HepG2 (cell line): ENCODE measurements at regions not wholly inside any gene's neighbourhood (a gene's known extent, or its start where the extent isn't known, plus 50 kb on each side); places are given as distances from the start of the nearest gene placed in this dataset.

ENCODE experiments used
- ATAC-seq: fragments of 200-7000 bp; cut with Tn5 transposase; 3 replicates; pipeline ENCODE4 v1.9.1; 2020; ENCODE audit warnings: mild to moderate bottlenecking, moderate library complexity
- BruUV-seq: library from RNA; stranded (reverse); fragments of 400-500 nt; replicated peaks from 2 replicates; lab custom pipeline; 2021; lab: Mats Ljungman, UMichigan
- CTCF ChIA-PET: fragments of 300-600 bp; formaldehyde crosslinking; extraction: SDS; loops from one replicate; lab custom pipeline; 2021; ENCODE audit warnings: low total read pairs, inconsistent platforms, low intra/inter-chr PET ratio; lab: Yijun Ruan, JAX
- POLR2A ChIA-PET: fragments of 350-600 bp; sonication (Branson Sonifier 250); formaldehyde crosslinking; loops from one replicate; lab custom pipeline; 2020; ENCODE audit warnings: antibody characterized with exemption, inconsistent platforms; lab: Yijun Ruan, JAX
- DNase-seq: peaks from one replicate; pipeline ENCODE4 v3.0.0-alpha.2; 2015; ENCODE audit warnings: low spot score
- FAIRE-seq: peaks from 3 replicates; lab custom pipeline; 2011; peaks lifted over from hg19 to GRCh38; lab: Jason Lieb, UNC
- H2AFZ ChIP-seq: one replicate; pipeline ENCODE4 v1.6.1; 2011; ENCODE audit warnings: low read length, inconsistent platforms
- H3K27ac ChIP-seq: fragments of 300-600 bp; 3 replicates; pipeline ENCODE4 v1.8.0; 2011; ENCODE audit warnings: mixed run types, mild to moderate bottlenecking, mixed read lengths, low read length, inconsistent platforms; ENCODE audit not compliant: insufficient read depth; ENCODE audit errors: extremely low read length
- H3K27me3 ChIP-seq, 2 experiments: fragments of 200-600 bp in 1 of 2; 2 replicates in 1 of 2; 3 replicates in 1 of 2; pipeline versions ENCODE4 v1.6.0 to v1.8.0; 2011; ENCODE audit warnings: low read length in 2 of 2, mild to moderate bottlenecking in 2 of 2, moderate library complexity in 2 of 2, inconsistent platforms in 1 of 2; ENCODE audit not compliant: insufficient read depth in 2 of 2, control insufficient read depth in 1 of 2
- H3K36me3 ChIP-seq, 2 experiments: fragments of 200-600 bp in 1 of 2; replicated peaks in 1 of 2; 2 replicates in 1 of 2; 3 replicates in 1 of 2; pipeline versions ENCODE4 v1.5.1 to v1.8.0; 2011; ENCODE audit warnings: low read length in 2 of 2, inconsistent platforms in 1 of 2; ENCODE audit not compliant: insufficient read depth in 2 of 2, control insufficient read depth in 1 of 2
- H3K4me1 ChIP-seq: 2 replicates; pipeline ENCODE4 v1.5.1; 2012; ENCODE audit warnings: low read length, inconsistent platforms; ENCODE audit not compliant: insufficient read depth
- H3K4me2 ChIP-seq: 2 replicates; pipeline ENCODE4 v1.6.0; 2011; ENCODE audit warnings: low read depth, low read length, inconsistent platforms
- H3K4me3 ChIP-seq, 3 experiments: fragments of 200-600 bp in 1 of 3; sonication (generic), shearing (Covaris generic) in 1 of 3; replicated peaks in 1 of 3; 2 replicates each; pipeline ENCODE4 v1.5.1; 2011 to 2016; ENCODE audit warnings: low read length in 3 of 3, inconsistent platforms in 2 of 3, low read depth in 2 of 3, mild to moderate bottlenecking in 2 of 3, control low read depth in 1 of 3, mixed read lengths in 1 of 3; ENCODE audit not compliant: insufficient read depth in 1 of 3
- H3K79me2 ChIP-seq: one replicate; pipeline ENCODE4 v1.6.1; 2011; ENCODE audit warnings: low read length, inconsistent platforms; ENCODE audit not compliant: insufficient read depth
- H3K9ac ChIP-seq: 2 replicates; pipeline ENCODE4 v1.6.0; 2011; ENCODE audit warnings: mild to moderate bottlenecking, low read depth, low read length, inconsistent platforms; ENCODE audit not compliant: insufficient read depth
- H3K9me3 ChIP-seq: 2 replicates; pipeline ENCODE4 v1.5.1; 2012; ENCODE audit warnings: mild to moderate bottlenecking, low read length
- H4K20me1 ChIP-seq: 2 replicates; pipeline ENCODE4 v1.6.0; 2011; ENCODE audit warnings: inconsistent platforms, mild to moderate bottlenecking, low read length, moderate library complexity; ENCODE audit not compliant: insufficient read depth
- AKNA ChIP-seq: sonication (generic); formaldehyde crosslinking; IDR thresholded peaks from 2 replicates; pipeline ENCODE4 v1.4.0; 2020; ENCODE audit warnings: missing genetic modification reagents, borderline replicate concordance
- ESRRA ChIP-seq: sonication (generic); formaldehyde crosslinking; IDR thresholded peaks from 2 replicates; pipeline ENCODE4 v1.5.1; 2020; ENCODE audit warnings: mild to moderate bottlenecking, low read depth, missing genetic modification reagents
- FOXK1 ChIP-seq: sonication (generic); formaldehyde crosslinking; IDR thresholded peaks from 2 replicates; pipeline ENCODE4 v1.4.0; 2020; ENCODE audit warnings: low read depth, missing genetic modification reagents, borderline replicate concordance
- HMGXB4 ChIP-seq, 2 experiments: sonication (generic) in 1 of 2; formaldehyde crosslinking in 1 of 2; IDR thresholded peaks; 2 replicates each; pipeline versions ENCODE4 v1.4.0 to v1.6.1; 2018 to 2020; ENCODE audit warnings: missing genetic modification reagents in 2 of 2, borderline replicate concordance in 1 of 2, low read depth in 1 of 2, mild to moderate bottlenecking in 1 of 2, missing biosample characterization in 1 of 2
- NFRKB ChIP-seq: fragments of 450-650 bp; IDR thresholded peaks from 2 replicates; pipeline ENCODE4 v1.6.1; 2017
- SMAD1 ChIP-seq: sonication (generic); formaldehyde crosslinking; IDR thresholded peaks from 2 replicates; pipeline ENCODE4 v1.4.0; 2020; ENCODE audit warnings: missing genetic modification reagents, low read depth, mild to moderate bottlenecking, borderline replicate concordance
- TCF7 ChIP-seq: sonication (generic); IDR thresholded peaks from 2 replicates; pipeline ENCODE4 v1.6.1; 2016; ENCODE audit warnings: antibody characterized with exemption, low read depth
- ZNF614 ChIP-seq: IDR thresholded peaks from 2 replicates; pipeline ENCODE4 v1.6.1; 2018; ENCODE audit warnings: missing biosample characterization, missing genetic modification reagents, inconsistent platforms, borderline replicate concordance
- WGBS: methylation state at CpG from one replicate; pipeline ENCODE4 v1.1.6; 2017; ENCODE audit warnings: low lambda C conversion rate; 5-methylcytosine and 5-hydroxymethylcytosine counted together
- in situ Hi-C: cut with HindIII; loops from 2 replicates; pipeline ENCODE4 v1.10.0; 2017; ENCODE audit warnings: low pct_unique_long_range_greater_than_20kb; ENCODE audit not compliant: extremely low pct_ligation_motif_present
- intact Hi-C: fragments of 100-400 bp; cut with micrococcal nuclease; formaldehyde crosslinking; loops from one replicate; pipeline ENCODE4 v1.10.0; 2022; ENCODE audit not compliant: unreplicated experiment

DNA sequence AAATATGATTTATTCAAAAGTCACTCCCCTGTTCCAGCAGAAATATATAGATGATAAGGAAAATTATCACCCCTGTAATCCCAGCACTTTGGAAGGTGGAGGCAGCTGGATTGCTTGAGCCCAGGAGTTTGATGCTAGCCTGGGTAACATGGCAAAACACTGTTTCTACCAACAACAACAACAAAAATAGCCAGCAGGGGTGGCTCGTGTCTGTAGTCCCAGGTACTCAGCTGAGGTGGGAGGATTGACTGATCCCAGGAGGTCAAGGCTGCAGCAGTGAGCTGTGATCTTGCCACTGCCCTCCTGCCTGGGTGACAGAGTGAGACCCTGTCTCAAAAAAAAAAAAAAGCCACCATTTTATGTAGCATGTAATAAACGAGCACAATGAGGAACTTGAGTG, 1546.5 kb downstream of the NCAM2 start:
- WGBS = 0% methylated on average over 2 of the region's 2 CpGs
- TF ChIP-seq HMGXB4 (CRISPR knock-in tag; IDR thresholded peaks at IDR 0.05; ENCODE audit: borderline replicate concordance in 1 of 2, low read depth in 1 of 2) (no peak), SMAD1 (CRISPR knock-in tag) (no peak), ESRRA (CRISPR knock-in tag) (no peak), NFRKB (no peak), ZNF614 (CRISPR knock-in tag) (no peak), FOXK1 (no peak), TCF7 (no peak), AKNA (CRISPR knock-in tag) (no peak)
- no peak overlapping the region for H3K4me3 ChIP-seq
- POLR2A ChIA-PET = no interaction called here
- H3K4me1 ChIP-seq = no peaks in the 10 kb centered on the region
- H3K27me3 ChIP-seq = no peaks in the 10 kb centered on the region
- no peak overlapping the region for H3K27ac ChIP-seq
- no peak for FAIRE-seq
- H3K4me2 ChIP-seq = no peak overlapping the region
- in situ Hi-C loops = no loop called here
- intact Hi-C loops = no loop called here
- H3K9ac ChIP-seq = no peak overlapping the region
- ATAC-seq = no peak
- no peaks in the 10 kb centered on the region for H3K79me2 ChIP-seq
- H3K36me3 ChIP-seq = no peaks in the 10 kb centered on the region
- no TSS peak for BruUV-seq
- H2AFZ ChIP-seq = no peak overlapping the region
- H4K20me1 ChIP-seq = no peaks in the 10 kb centered on the region
- peaks cover 84% of the 10 kb centered on the region for H3K9me3 ChIP-seq
- DNase-seq = no peak
- CTCF ChIA-PET = no interaction called here
